ENCODE measurements at regions not wholly inside any gene's neighbourhood (a gene's known extent, or its start where the extent isn't known, plus 50 kb on each side); places are given as distances from the start of the nearest gene placed in this dataset.
"Not testable (repeated sequence)": the region's sequence is repeated elsewhere in the genome, so short reads cannot be mapped to it uniquely, and the experiment has no call there.

GRCh38 chr9:72453797-72454196 lies 67.6 kb upstream of the TMC1 start:
- DNase-seq (ENCODE audit: extremely low spot score, unreplicated experiment), result no peak

GRCh38 chr9:72446241-72446640 lies 75.2 kb upstream of the TMC1 start:
- H3K27me3 Mint-ChIP-seq (ENCODE audit: unreplicated experiment); H3K36me3 Mint-ChIP-seq (ENCODE audit: unreplicated experiment); H3K4me3 Mint-ChIP-seq (ENCODE audit: unreplicated experiment); H3K9me3 Mint-ChIP-seq (ENCODE audit: unreplicated experiment); DNase-seq (ENCODE audit: extremely low spot score, unreplicated experiment); H3K27ac Mint-ChIP-seq (ENCODE audit: unreplicated experiment): not testable (repeated sequence)
- peaks cover 16% of the 10 kb centered on the region for H3K4me1 Mint-ChIP-seq (ENCODE audit: unreplicated experiment)

More at GRCh38 chr9:72453797-72454196, 67.6 kb upstream of the TMC1 start:
- TF ChIP-seq CTCF (IDR thresholded peaks at IDR 0.05), result no peak
- no peaks in the 10 kb centered on the region for H3K9me3 Mint-ChIP-seq (ENCODE audit: unreplicated experiment)
- no peaks in the 10 kb centered on the region for H3K27me3 Mint-ChIP-seq (ENCODE audit: unreplicated experiment)
- H3K27ac Mint-ChIP-seq (ENCODE audit: unreplicated experiment), result no peak overlapping the region
- no peaks in the 10 kb centered on the region for H3K36me3 Mint-ChIP-seq (ENCODE audit: unreplicated experiment)
- H3K4me3 Mint-ChIP-seq (ENCODE audit: unreplicated experiment), result no peak overlapping the region
- peaks cover 1% of the 10 kb centered on the region for H3K4me1 Mint-ChIP-seq (ENCODE audit: unreplicated experiment)

- no peaks in the 10 kb centered on the region for H3K36me3 Mint-ChIP-seq (ENCODE audit: unreplicated experiment)
- no peak for TF ChIP-seq CTCF (IDR thresholded peaks at IDR 0.05)
- peaks cover 20% of the 10 kb centered on the region for H3K4me1 Mint-ChIP-seq (ENCODE audit: unreplicated experiment)
- DNase-seq (ENCODE audit: extremely low spot score, unreplicated experiment), result no peak
- H3K4me3 Mint-ChIP-seq (ENCODE audit: unreplicated experiment), result no peak overlapping the region
- no peak overlapping the region for H3K27ac Mint-ChIP-seq (ENCODE audit: unreplicated experiment)
- H3K27me3 Mint-ChIP-seq (ENCODE audit: unreplicated experiment), result no peaks in the 10 kb centered on the region
- H3K9me3 Mint-ChIP-seq (ENCODE audit: unreplicated experiment), result no peaks in the 10 kb centered on the region
Observed at GRCh38 chr9:72445306-72445995, 76.0 kb upstream of the TMC1 start.

- Mint-ChIP-seq H3K36me3 (ENCODE audit: unreplicated experiment) (no peaks in the 10 kb centered on the region), H3K4me3 (ENCODE audit: unreplicated experiment) (no peak overlapping the region), H3K9me3 (ENCODE audit: unreplicated experiment) (no peaks in the 10 kb centered on the region), H3K27me3 (ENCODE audit: unreplicated experiment) (no peaks in the 10 kb centered on the region), H3K27ac (ENCODE audit: unreplicated experiment) (no peak overlapping the region), H3K4me1 (ENCODE audit: unreplicated experiment) (peaks cover 20% of the 10 kb centered on the region)
- no peak for DNase-seq (ENCODE audit: extremely low spot score, unreplicated experiment)
- no peak for TF ChIP-seq CTCF (IDR thresholded peaks at IDR 0.05)
Observed at GRCh38 chr9:72444435-72444834, 77.0 kb upstream of the TMC1 start.

GRCh38 chr9:72443855-72444254 lies 77.6 kb upstream of the TMC1 start:
- Mint-ChIP-seq H3K4me3 (ENCODE audit: unreplicated experiment) (no peak overlapping the region), H3K9me3 (ENCODE audit: unreplicated experiment) (no peaks in the 10 kb centered on the region), H3K27ac (ENCODE audit: unreplicated experiment) (no peak overlapping the region), H3K36me3 (ENCODE audit: unreplicated experiment) (no peaks in the 10 kb centered on the region), H3K4me1 (ENCODE audit: unreplicated experiment) (peaks cover 20% of the 10 kb centered on the region), H3K27me3 (ENCODE audit: unreplicated experiment) (no peaks in the 10 kb centered on the region)
- no peak for TF ChIP-seq CTCF (IDR thresholded peaks at IDR 0.05)
- DNase-seq (ENCODE audit: extremely low spot score, unreplicated experiment), result no peak
